HepG2 (cell line): ENCODE measurements at regions not wholly inside any gene's neighbourhood (a gene's known extent, or its start where the extent isn't known, plus 50 kb on each side); places are given as distances from the start of the nearest gene placed in this dataset.
A peak's percentile ranks its signal among the peaks of the same experiment; 100 is the strongest.
"Not testable (repeated sequence)": the region's sequence is repeated elsewhere in the genome, so short reads cannot be mapped to it uniquely, and the experiment has no call there.

ENCODE experiments used
- ATAC-seq: fragments of 200-7000 bp; cut with Tn5 transposase; 3 replicates; pipeline ENCODE4 v1.9.1; 2020; ENCODE audit warnings: mild to moderate bottlenecking, moderate library complexity
- BruUV-seq: library from RNA; stranded (reverse); fragments of 400-500 nt; replicated peaks from 2 replicates; lab custom pipeline; 2021; lab: Mats Ljungman, UMichigan
- CTCF ChIA-PET: fragments of 300-600 bp; formaldehyde crosslinking; extraction: SDS; loops from one replicate; lab custom pipeline; 2021; ENCODE audit warnings: low total read pairs, inconsistent platforms, low intra/inter-chr PET ratio; lab: Yijun Ruan, JAX
- POLR2A ChIA-PET: fragments of 350-600 bp; sonication (Branson Sonifier 250); formaldehyde crosslinking; loops from one replicate; lab custom pipeline; 2020; ENCODE audit warnings: antibody characterized with exemption, inconsistent platforms; lab: Yijun Ruan, JAX
- DNase-seq: peaks from one replicate; pipeline ENCODE4 v3.0.0-alpha.2; 2015; ENCODE audit warnings: low spot score
- FAIRE-seq: peaks from 3 replicates; lab custom pipeline; 2011; peaks lifted over from hg19 to GRCh38; lab: Jason Lieb, UNC
- H2AFZ ChIP-seq: one replicate; pipeline ENCODE4 v1.6.1; 2011; ENCODE audit warnings: low read length, inconsistent platforms
- H3K27ac ChIP-seq: fragments of 300-600 bp; 3 replicates; pipeline ENCODE4 v1.8.0; 2011; ENCODE audit warnings: mixed run types, mild to moderate bottlenecking, mixed read lengths, low read length, inconsistent platforms; ENCODE audit not compliant: insufficient read depth; ENCODE audit errors: extremely low read length
- H3K27me3 ChIP-seq, 2 experiments: fragments of 200-600 bp in 1 of 2; 2 replicates in 1 of 2; 3 replicates in 1 of 2; pipeline versions ENCODE4 v1.6.0 to v1.8.0; 2011; ENCODE audit warnings: low read length in 2 of 2, mild to moderate bottlenecking in 2 of 2, moderate library complexity in 2 of 2, inconsistent platforms in 1 of 2; ENCODE audit not compliant: insufficient read depth in 2 of 2, control insufficient read depth in 1 of 2
- H3K36me3 ChIP-seq, 2 experiments: fragments of 200-600 bp in 1 of 2; replicated peaks in 1 of 2; 2 replicates in 1 of 2; 3 replicates in 1 of 2; pipeline versions ENCODE4 v1.5.1 to v1.8.0; 2011; ENCODE audit warnings: low read length in 2 of 2, inconsistent platforms in 1 of 2; ENCODE audit not compliant: insufficient read depth in 2 of 2, control insufficient read depth in 1 of 2
- H3K4me1 ChIP-seq: 2 replicates; pipeline ENCODE4 v1.5.1; 2012; ENCODE audit warnings: low read length, inconsistent platforms; ENCODE audit not compliant: insufficient read depth
- H3K4me2 ChIP-seq: 2 replicates; pipeline ENCODE4 v1.6.0; 2011; ENCODE audit warnings: low read depth, low read length, inconsistent platforms
- H3K4me3 ChIP-seq, 3 experiments: fragments of 200-600 bp in 1 of 3; sonication (generic), shearing (Covaris generic) in 1 of 3; replicated peaks in 1 of 3; 2 replicates each; pipeline ENCODE4 v1.5.1; 2011 to 2016; ENCODE audit warnings: low read length in 3 of 3, inconsistent platforms in 2 of 3, low read depth in 2 of 3, mild to moderate bottlenecking in 2 of 3, control low read depth in 1 of 3, mixed read lengths in 1 of 3; ENCODE audit not compliant: insufficient read depth in 1 of 3
- H3K79me2 ChIP-seq: one replicate; pipeline ENCODE4 v1.6.1; 2011; ENCODE audit warnings: low read length, inconsistent platforms; ENCODE audit not compliant: insufficient read depth
- H3K9ac ChIP-seq: 2 replicates; pipeline ENCODE4 v1.6.0; 2011; ENCODE audit warnings: mild to moderate bottlenecking, low read depth, low read length, inconsistent platforms; ENCODE audit not compliant: insufficient read depth
- H3K9me3 ChIP-seq: 2 replicates; pipeline ENCODE4 v1.5.1; 2012; ENCODE audit warnings: mild to moderate bottlenecking, low read length
- H4K20me1 ChIP-seq: 2 replicates; pipeline ENCODE4 v1.6.0; 2011; ENCODE audit warnings: inconsistent platforms, mild to moderate bottlenecking, low read length, moderate library complexity; ENCODE audit not compliant: insufficient read depth
- SMC3 ChIP-seq: IDR thresholded peaks from 2 replicates; pipeline ENCODE4 v1.6.1; 2011; ENCODE audit warnings: low read length, improper control_type of control experiment
- STAG1 ChIP-seq: sonication (generic); formaldehyde crosslinking; IDR thresholded peaks from 2 replicates; pipeline ENCODE4 v1.4.0; 2020; ENCODE audit warnings: missing genetic modification reagents
- ZSCAN20 ChIP-seq: sonication (generic); formaldehyde crosslinking; IDR thresholded peaks from 2 replicates; pipeline ENCODE4 v1.4.0; 2020; ENCODE audit warnings: missing genetic modification reagents, mild to moderate bottlenecking, borderline replicate concordance
- WGBS: methylation state at CpG from one replicate; pipeline ENCODE4 v1.1.6; 2017; ENCODE audit warnings: low lambda C conversion rate; 5-methylcytosine and 5-hydroxymethylcytosine counted together
- in situ Hi-C: cut with HindIII; loops from 2 replicates; pipeline ENCODE4 v1.10.0; 2017; ENCODE audit warnings: low pct_unique_long_range_greater_than_20kb; ENCODE audit not compliant: extremely low pct_ligation_motif_present
- intact Hi-C: fragments of 100-400 bp; cut with micrococcal nuclease; formaldehyde crosslinking; loops from one replicate; pipeline ENCODE4 v1.10.0; 2022; ENCODE audit not compliant: unreplicated experiment
- TF ChIP-seq, protein P1 (sequence below): sonication (generic); formaldehyde crosslinking; IDR thresholded peaks from 2 replicates; pipeline ENCODE4 v1.5.0; 2020; ENCODE audit warnings: mild to moderate bottlenecking, missing genetic modification reagents, moderate library complexity

DNA sequence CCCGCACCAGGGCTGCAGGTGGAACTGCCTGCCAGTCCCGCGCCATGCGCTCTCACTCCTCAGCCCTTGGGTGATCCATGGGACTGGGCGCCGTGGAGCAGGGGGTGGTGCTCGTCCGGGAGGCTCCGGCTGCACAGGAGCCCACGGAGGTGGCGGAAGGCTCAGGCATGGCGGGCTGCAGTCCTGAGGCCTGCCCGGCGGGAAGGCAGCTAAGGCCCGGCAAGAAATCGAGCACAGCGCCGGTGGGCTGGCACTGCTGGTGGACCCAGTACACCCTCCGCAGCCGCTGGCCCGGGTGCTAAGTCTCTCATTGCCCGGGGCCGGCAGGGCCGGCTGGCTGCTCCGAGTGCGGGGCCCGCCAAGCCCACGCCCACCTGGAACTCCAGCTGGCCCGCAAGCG lies 976.0 kb downstream of the ADGRL2 start:
- in situ Hi-C loops, H3K9ac ChIP-seq, H3K27ac ChIP-seq, H3K4me3 ChIP-seq, H2AFZ ChIP-seq, CTCF ChIA-PET, H3K4me1 ChIP-seq, H4K20me1 ChIP-seq, POLR2A ChIA-PET, H3K79me2 ChIP-seq, BruUV-seq, DNase-seq, H3K27me3 ChIP-seq, H3K36me3 ChIP-seq, FAIRE-seq, ATAC-seq, H3K4me2 ChIP-seq: not testable (repeated sequence)
- H3K9me3 ChIP-seq, result peaks cover 57% of the 10 kb centered on the region; the same call in 1 of the 2 replicates
- WGBS, result no CpG with 5 or more reads among the region's 30 CpGs
- intact Hi-C loops, result loop anchor here (5.0 kb wide), 1 partner anchor 1081 kb away; no protein-coding TSS in a partner anchor

DNA sequence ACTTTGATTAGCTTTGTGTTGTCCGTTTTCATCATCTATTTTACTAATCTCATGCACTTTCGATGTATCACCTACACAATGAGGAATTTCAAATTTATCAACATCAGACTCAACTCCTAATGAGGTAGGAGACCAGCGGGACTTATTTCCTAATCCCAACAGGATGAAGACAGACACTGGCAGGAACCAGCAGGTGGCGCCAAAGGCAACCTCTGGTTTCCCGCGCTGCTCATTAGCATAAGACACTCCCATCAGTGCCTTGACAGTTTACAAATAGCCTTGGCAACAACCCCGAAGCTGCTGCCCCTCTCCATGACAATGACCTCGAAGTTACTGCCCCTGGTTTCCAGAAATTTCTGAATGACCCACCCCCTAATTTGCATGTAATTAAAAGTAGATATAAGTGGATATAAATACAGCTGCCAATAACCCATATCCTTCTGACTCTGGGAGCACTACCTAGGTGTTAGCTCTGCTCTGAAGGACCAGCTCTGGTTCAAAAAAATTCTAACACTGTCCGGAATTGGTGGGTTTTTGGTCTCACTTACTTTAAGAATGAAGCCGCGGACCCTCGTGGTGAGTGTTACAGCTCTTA lies 974.8 kb downstream of the ADGRL2 start:
- POLR2A ChIA-PET, result no interaction called here

More for the DNA sequence above, 974.8 kb downstream of the ADGRL2 start:
- in situ Hi-C loops (no loop called here), intact Hi-C loops (loop anchor here (5.0 kb wide), 1 partner anchor 1082 kb away; no protein-coding TSS in a partner anchor)
- H3K27ac ChIP-seq, result no peak overlapping the region
- no peaks in the 10 kb centered on the region for H3K36me3 ChIP-seq
- no TSS peak for BruUV-seq
- peaks cover 52% of the 10 kb centered on the region; the same call in 1 of the 2 replicates for H3K9me3 ChIP-seq
- H3K79me2 ChIP-seq, result no peaks in the 10 kb centered on the region
- H4K20me1 ChIP-seq, result no peaks in the 10 kb centered on the region
- no peak overlapping the region for H2AFZ ChIP-seq
- FAIRE-seq (no peak), ATAC-seq (peak; percentile 43; the same call in 1 of the 3 replicates), DNase-seq (peak; percentile 3)
- no peak overlapping the region for H3K4me2 ChIP-seq
- no peak overlapping the region for H3K4me3 ChIP-seq
- H3K27me3 ChIP-seq, result no peaks in the 10 kb centered on the region
- no peaks in the 10 kb centered on the region for H3K4me1 ChIP-seq
- 28% methylated on average over 12 of the region's 12 CpGs for WGBS
- CTCF ChIA-PET, result no interaction called here
- no peak overlapping the region for H3K9ac ChIP-seq
- TF ChIP-seq STAG1 (CRISPR knock-in tag) (peak; percentile 34), ZSCAN20 (CRISPR knock-in tag) (no peak), SMC3 (peak; percentile 27; the same call in 1 of the 2 replicates)
- TF ChIP-seq, protein P1, sequence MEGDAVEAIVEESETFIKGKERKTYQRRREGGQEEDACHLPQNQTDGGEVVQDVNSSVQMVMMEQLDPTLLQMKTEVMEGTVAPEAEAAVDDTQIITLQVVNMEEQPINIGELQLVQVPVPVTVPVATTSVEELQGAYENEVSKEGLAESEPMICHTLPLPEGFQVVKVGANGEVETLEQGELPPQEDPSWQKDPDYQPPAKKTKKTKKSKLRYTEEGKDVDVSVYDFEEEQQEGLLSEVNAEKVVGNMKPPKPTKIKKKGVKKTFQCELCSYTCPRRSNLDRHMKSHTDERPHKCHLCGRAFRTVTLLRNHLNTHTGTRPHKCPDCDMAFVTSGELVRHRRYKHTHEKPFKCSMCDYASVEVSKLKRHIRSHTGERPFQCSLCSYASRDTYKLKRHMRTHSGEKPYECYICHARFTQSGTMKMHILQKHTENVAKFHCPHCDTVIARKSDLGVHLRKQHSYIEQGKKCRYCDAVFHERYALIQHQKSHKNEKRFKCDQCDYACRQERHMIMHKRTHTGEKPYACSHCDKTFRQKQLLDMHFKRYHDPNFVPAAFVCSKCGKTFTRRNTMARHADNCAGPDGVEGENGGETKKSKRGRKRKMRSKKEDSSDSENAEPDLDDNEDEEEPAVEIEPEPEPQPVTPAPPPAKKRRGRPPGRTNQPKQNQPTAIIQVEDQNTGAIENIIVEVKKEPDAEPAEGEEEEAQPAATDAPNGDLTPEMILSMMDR (CRISPR knock-in tag), result peak; percentile 49
- TF ChIP-seq, all 625 proteins: peak for 3
